ENCODE measurements at regions not wholly inside any gene's neighbourhood (a gene's known extent, or its start where the extent isn't known, plus 50 kb on each side); places are given as distances from the start of the nearest gene placed in this dataset.

GRCh38 chr5:6108540-6108848 lies 269.9 kb downstream of the MED10 start:
- dilution Hi-C loops (cut with MboI; ENCODE audit: extremely low pct_ligation_motif_present, low sequenced_read_pairs) = no loop called here
- DNase-seq (ENCODE audit: low read depth, low spot score) (no peak), FAIRE-seq (no peak)
- H3K4me1 ChIP-seq (ENCODE audit: control insufficient read depth, extremely low read depth, insufficient read depth, low read length) = no peaks in the 10 kb centered on the region
- no peaks in the 10 kb centered on the region for H3K27me3 ChIP-seq (ENCODE audit: control insufficient read depth in 2 of 2, insufficient read depth in 2 of 2, low read length in 2 of 2)
- H3K4me2 ChIP-seq (ENCODE audit: insufficient read depth, low read length) = no peak overlapping the region
- TF ChIP-seq JUN (IDR thresholded peaks at IDR 0.05; ENCODE audit: borderline replicate concordance, insufficient read depth, insufficient read length, low read depth) = no peak
- no peak for TF ChIP-seq FOS (IDR thresholded peaks at IDR 0.05; ENCODE audit: borderline replicate concordance, insufficient read depth, low read length)
- no peak for TF ChIP-seq CTCF (IDR thresholded peaks at IDR 0.05; ENCODE audit: extremely low read depth in 1 of 2, insufficient read depth in 1 of 2, low read depth in 1 of 2, low read length in 2 of 2)
- no peak for TF ChIP-seq POLR2AphosphoS5 (IDR thresholded peaks at IDR 0.05; ENCODE audit: insufficient read depth, low read depth, low read length)
- no peak for TF ChIP-seq MYC (IDR thresholded peaks at IDR 0.05; ENCODE audit: low read depth, low read length)
- TF ChIP-seq GATA2 (IDR thresholded peaks at IDR 0.05; ENCODE audit: insufficient read depth, insufficient read length, low read depth, low read length) = no peak
- TF ChIP-seq POLR2A (IDR thresholded peaks at IDR 0.05; ENCODE audit: low read depth, low read length) = no peak
- TF ChIP-seq EZH2 (IDR thresholded peaks at IDR 0.05; ENCODE audit: borderline replicate concordance, low read depth, low read length, severe bottlenecking) = no peak
- no peak for TF ChIP-seq MAX (IDR thresholded peaks at IDR 0.05; ENCODE audit: insufficient read depth, insufficient read length)
- no peaks in the 10 kb centered on the region for H3K9me1 ChIP-seq (replicated peaks; ENCODE audit: control insufficient read depth, extremely low read depth, insufficient read depth, low read length)
- POLR2A ChIA-PET = no interaction called here
- H3K79me2 ChIP-seq (ENCODE audit: control insufficient read depth, insufficient read depth, low read length) = no peaks in the 10 kb centered on the region
- H3K4me3 ChIP-seq (replicated peaks in 1 of 3; ENCODE audit: insufficient read depth in 1 of 3, low read depth in 1 of 3, low read length in 3 of 3) = no peak overlapping the region
- intact Hi-C loops (cut with micrococcal nuclease) = no loop called here
- H3K36me3 ChIP-seq (ENCODE audit: control insufficient read depth in 2 of 2, extremely low read depth in 1 of 2, insufficient read depth in 2 of 2, low read length in 2 of 2) = no peaks in the 10 kb centered on the region
- H4K20me1 ChIP-seq (replicated peaks; ENCODE audit: control insufficient read depth, extremely low read depth, insufficient read depth, low read length) = no peaks in the 10 kb centered on the region
- H2AFZ ChIP-seq (ENCODE audit: low read depth, low read length) = no peak overlapping the region
- CTCF ChIA-PET = no interaction called here
- H3K27ac ChIP-seq (ENCODE audit: insufficient read depth, low read depth, low read length) = no peak overlapping the region
- H3K9ac ChIP-seq (replicated peaks; ENCODE audit: extremely low read depth, insufficient read depth, low read length) = no peak overlapping the region
- BruUV-seq (replicated peaks) = no TSS peak
- H3K9me3 ChIP-seq (replicated peaks; ENCODE audit: control insufficient read depth, insufficient read depth, low read length) = peaks cover 6% of the 10 kb centered on the region
